ENCODE measurements at regions not wholly inside any gene's neighbourhood (a gene's known extent, or its start where the extent isn't known, plus 50 kb on each side); places are given as distances from the start of the nearest gene placed in this dataset.

- no peaks in the 10 kb centered on the region for H3K9me3 ChIP-seq (ENCODE audit: low read length)
- no peak overlapping the region for H3K27ac ChIP-seq (ENCODE audit: low read length)
- H3K27me3 ChIP-seq (ENCODE audit: insufficient read depth, low read depth, low read length), result no peaks in the 10 kb centered on the region
- no peak overlapping the region for H3K4me3 ChIP-seq (ENCODE audit: low read length)
- H3F3A ChIP-seq (ENCODE audit: insufficient read depth, low read length, poor library complexity, severe bottlenecking), result no peaks in the 10 kb centered on the region
- H2AFZ ChIP-seq (ENCODE audit: low read depth, low read length), result no peak overlapping the region
- H3K36me3 ChIP-seq (ENCODE audit: insufficient read depth, low read length), result no peaks in the 10 kb centered on the region
- no peak overlapping the region for H3K4me2 ChIP-seq (ENCODE audit: low read length)
- TF ChIP-seq CTCF (IDR thresholded peaks at IDR 0.05; ENCODE audit: poor library complexity, severe bottlenecking) (no peak), POLR2AphosphoS5 (IDR thresholded peaks at IDR 0.05) (no peak), SMC3 (conservative IDR thresholded peaks at IDR 0.05; ENCODE audit: poor library complexity) (no peak), EP300 (conservative IDR thresholded peaks at IDR 0.05; ENCODE audit: poor library complexity, severe bottlenecking) (no peak), REST (IDR thresholded peaks at IDR 0.05; ENCODE audit: borderline replicate concordance) (no peak), EZH2 (IDR thresholded peaks at IDR 0.05; ENCODE audit: borderline replicate concordance, insufficient read depth, low read length, poor library complexity, severe bottlenecking) (no peak), TAF1 (IDR thresholded peaks at IDR 0.05; ENCODE audit: low read depth) (no peak), MXI1 (conservative IDR thresholded peaks at IDR 0.05; ENCODE audit: poor library complexity, severe bottlenecking) (no peak), RAD21 (conservative IDR thresholded peaks at IDR 0.05) (no peak)
- no peaks in the 10 kb centered on the region for H3K9me2 ChIP-seq (ENCODE audit: insufficient read depth, low read length)
- no peak overlapping the region for H3K9ac ChIP-seq (ENCODE audit: low read length)
- peaks cover 79% of the 10 kb centered on the region for H3K79me2 ChIP-seq (replicated peaks; ENCODE audit: insufficient read depth, low read length)
- no peaks in the 10 kb centered on the region for H4K20me1 ChIP-seq (ENCODE audit: insufficient read depth)
These were observed 54.6 kb upstream of the IPO9 start for GRCh38 chr1:201774224-201774982.

- Histone ChIP-seq H3K9me2 (ENCODE audit: insufficient read depth, low read length) (no peaks in the 10 kb centered on the region), H3K9me3 (ENCODE audit: low read length) (no peaks in the 10 kb centered on the region), H3K9ac (ENCODE audit: low read length) (no peak overlapping the region), H3F3A (ENCODE audit: insufficient read depth, low read length, poor library complexity, severe bottlenecking) (no peaks in the 10 kb centered on the region), H3K79me2 (replicated peaks; ENCODE audit: insufficient read depth, low read length) (peaks cover 73% of the 10 kb centered on the region), H2AFZ (ENCODE audit: low read depth, low read length) (no peak overlapping the region), H3K4me3 (ENCODE audit: low read length) (no peak overlapping the region), H4K20me1 (ENCODE audit: insufficient read depth) (no peaks in the 10 kb centered on the region), H3K27me3 (ENCODE audit: insufficient read depth, low read depth, low read length) (no peaks in the 10 kb centered on the region), H3K36me3 (ENCODE audit: insufficient read depth, low read length) (no peaks in the 10 kb centered on the region), H3K4me2 (ENCODE audit: low read length) (no peak overlapping the region), H3K27ac (ENCODE audit: low read length) (no peak overlapping the region)
- TF ChIP-seq RAD21 (conservative IDR thresholded peaks at IDR 0.05) (no peak), MXI1 (conservative IDR thresholded peaks at IDR 0.05; ENCODE audit: poor library complexity, severe bottlenecking) (no peak), REST (IDR thresholded peaks at IDR 0.05; ENCODE audit: borderline replicate concordance) (no peak), POLR2AphosphoS5 (IDR thresholded peaks at IDR 0.05) (no peak), SMC3 (conservative IDR thresholded peaks at IDR 0.05; ENCODE audit: poor library complexity) (no peak), CTCF (IDR thresholded peaks at IDR 0.05; ENCODE audit: poor library complexity, severe bottlenecking) (no peak)
These were observed 54.0 kb upstream of the IPO9 start for GRCh38 chr1:201774983-201775344.
